Right renal pelvis (tissue), 4 donors: ENCODE measurements at regions not wholly inside any gene's neighbourhood (a gene's known extent, or its start where the extent isn't known, plus 50 kb on each side); places are given as distances from the start of the nearest gene placed in this dataset.
A peak's percentile ranks its signal among the peaks of the same experiment; 100 is the strongest.

ENCODE experiments used
- DNase-seq, 4 donors: peaks; one replicate each; pipeline ENCODE4 v3.0.0-alpha.2; 2013; ENCODE audit warnings: low read depth in 4 of 4, low spot score in 3 of 4, missing footprints in 1 of 4

- no peak for DNase-seq
Measured at GRCh38 chr2:181185421-181185820, 205.0 kb downstream of the UBE2E3 start.

GRCh38 chr2:181185948-181186347 is 205.5 kb downstream of the UBE2E3 start:
- DNase-seq = no peak

GRCh38 chr2:181188605-181189004 is 208.2 kb downstream of the UBE2E3 start:
- no peak for DNase-seq

GRCh38 chr2:181189951-181190350 is 209.5 kb downstream of the UBE2E3 start:
- DNase-seq = no peak

- no peak for DNase-seq
Measured at GRCh38 chr2:181190711-181191110, 210.3 kb downstream of the UBE2E3 start.

GRCh38 chr2:181193550-181193949 is 213.1 kb downstream of the UBE2E3 start:
- no peak for DNase-seq

- DNase-seq = no peak
Measured at GRCh38 chr2:181196401-181196800, 216.0 kb downstream of the UBE2E3 start.

GRCh38 chr2:181197140-181197760 is 216.8 kb downstream of the UBE2E3 start:
- DNase-seq = peak in 1 of 4 donors; percentile 25

GRCh38 chr2:181198183-181198864 is 217.9 kb downstream of the UBE2E3 start:
- no peak for DNase-seq

GRCh38 chr2:181203412-181203811 is 223.0 kb downstream of the UBE2E3 start:
- no peak for DNase-seq

- no peak for DNase-seq
Measured at GRCh38 chr2:181203916-181204315, 223.5 kb downstream of the UBE2E3 start.

- DNase-seq = no peak
Measured at GRCh38 chr2:181218401-181218821, 238.0 kb downstream of the UBE2E3 start.

GRCh38 chr2:181223234-181223633 is 234.0 kb upstream of the ITGA4 start:
- no peak for DNase-seq

- no peak for DNase-seq
Measured at GRCh38 chr2:181224866-181225265, 232.3 kb upstream of the ITGA4 start.

GRCh38 chr2:181228661-181229060 is 228.5 kb upstream of the ITGA4 start:
- DNase-seq = no peak

- no peak for DNase-seq
Measured at GRCh38 chr2:181231151-181231550, 226.0 kb upstream of the ITGA4 start.

GRCh38 chr2:181231886-181232621 is 225.1 kb upstream of the ITGA4 start:
- DNase-seq = no peak

GRCh38 chr2:181234487-181234891 is 222.7 kb upstream of the ITGA4 start:
- DNase-seq = no peak

- no peak for DNase-seq
Measured at GRCh38 chr2:181235011-181235410, 222.2 kb upstream of the ITGA4 start.

GRCh38 chr2:181235683-181236459 is 221.3 kb upstream of the ITGA4 start:
- no peak for DNase-seq

- no peak for DNase-seq
Measured at GRCh38 chr2:181239201-181239799, 217.9 kb upstream of the ITGA4 start.
